GM18511 (cell line): ENCODE measurements at regions not wholly inside any gene's neighbourhood (a gene's known extent, or its start where the extent isn't known, plus 50 kb on each side); places are given as distances from the start of the nearest gene placed in this dataset.
"Not testable (repeated sequence)": the region's sequence is repeated elsewhere in the genome, so short reads cannot be mapped to it uniquely, and the experiment has no call there.

ENCODE experiments used
- ATAC-seq: cut with Tn5 transposase; IDR thresholded peaks from one replicate; pipeline ENCODE4 v1.9.1; 2021; ENCODE audit warnings: mild to moderate bottlenecking, moderate library complexity; ENCODE audit not compliant: unreplicated experiment

DNA sequence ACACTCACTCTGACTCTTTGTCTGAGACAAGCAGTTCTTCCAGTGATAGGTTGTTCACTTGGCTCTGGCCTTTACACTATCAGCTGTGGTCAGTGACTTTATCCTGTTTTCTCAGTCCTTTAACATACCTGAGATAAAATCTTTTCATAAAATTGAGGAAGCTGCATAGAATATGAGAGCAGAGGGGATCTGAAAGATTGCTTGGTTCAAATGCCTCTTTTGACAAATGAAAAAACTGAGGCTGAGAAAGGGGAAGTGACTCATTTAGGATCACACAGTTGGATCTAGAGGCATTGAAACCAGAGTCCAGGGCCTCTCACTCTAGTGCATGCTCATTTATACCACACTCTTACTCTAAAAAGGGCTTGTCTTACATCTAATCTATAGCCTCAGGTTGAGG lies 277.0 kb upstream of the TBX18 start:
- peak; percentile 86 for ATAC-seq

DNA sequence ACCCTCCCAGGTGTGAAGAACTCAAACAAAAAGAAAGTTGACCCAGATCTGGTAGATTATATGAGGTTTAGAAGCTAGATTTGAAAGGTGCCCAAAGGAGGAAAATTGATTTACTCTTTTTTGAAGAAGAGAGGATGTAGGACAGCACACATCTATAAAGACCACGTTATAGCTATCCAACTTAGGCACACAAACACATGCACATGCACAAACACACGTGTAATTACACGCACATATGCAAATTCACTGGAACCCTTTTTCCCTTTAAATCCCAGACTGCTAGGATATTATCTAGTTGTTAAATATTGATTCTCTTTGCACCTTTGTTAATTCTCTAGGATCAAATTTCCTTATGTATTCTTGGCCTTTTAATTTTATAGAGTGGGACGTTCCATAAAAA lies 272.8 kb upstream of the TBX18 start:
- ATAC-seq, result no peak

DNA sequence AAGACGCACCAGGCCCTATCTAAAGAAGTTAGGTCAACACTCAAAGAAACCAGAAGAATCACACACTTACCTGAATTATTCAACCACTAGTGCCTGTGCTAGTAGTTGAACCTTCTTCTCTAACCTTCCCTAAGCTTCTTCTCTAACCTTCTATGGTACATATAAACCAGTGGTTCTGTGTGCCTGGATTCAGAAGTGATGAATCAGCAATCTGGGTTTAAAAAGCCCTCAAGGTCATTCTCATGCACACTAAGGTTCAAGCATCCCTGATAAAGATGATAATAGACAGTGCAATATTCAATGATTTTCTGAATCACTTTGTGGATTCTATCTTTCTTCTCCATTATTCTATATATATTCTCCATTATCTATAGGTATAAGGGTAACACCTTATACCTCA lies 271.4 kb upstream of the TBX18 start:
- ATAC-seq, result no peak

DNA sequence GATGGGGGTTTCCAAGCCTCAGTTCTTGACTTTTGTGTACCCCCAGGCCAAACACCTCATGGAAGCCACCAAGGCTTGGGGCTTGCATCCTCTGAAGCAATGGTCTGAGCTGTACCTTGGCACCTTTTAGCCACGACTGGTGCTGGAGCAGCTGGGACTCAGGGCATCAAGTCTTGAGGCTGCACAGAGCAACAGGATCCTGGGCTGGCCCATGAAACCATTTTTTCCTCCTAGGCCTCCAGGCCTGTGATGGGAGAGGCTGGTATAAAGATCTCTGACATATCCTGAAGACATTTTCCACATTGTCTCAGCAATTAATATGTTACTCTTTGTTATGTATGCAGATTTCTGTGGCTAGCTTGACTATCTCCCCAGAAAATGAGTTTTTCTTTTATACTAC lies 269.1 kb upstream of the TBX18 start:
- ATAC-seq, result no peak

DNA sequence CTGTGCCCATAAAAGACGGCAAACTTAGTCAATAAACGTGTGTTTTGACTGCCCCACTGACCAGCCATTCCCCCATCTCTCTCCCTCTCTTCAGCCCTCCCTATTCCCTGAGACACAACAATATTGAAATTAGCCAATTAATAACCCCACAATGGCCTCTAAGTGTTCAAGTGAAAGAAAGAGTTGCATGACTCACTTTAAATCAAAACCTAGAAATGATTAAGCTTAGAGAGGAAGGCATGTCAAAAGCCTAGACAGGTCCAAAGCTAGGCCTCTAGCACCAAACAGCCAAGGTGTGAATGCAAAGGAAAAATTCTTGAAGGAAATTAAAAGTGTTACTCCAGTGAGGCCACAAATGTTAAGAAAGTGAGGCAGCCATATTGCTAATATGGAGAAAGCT lies 261.6 kb upstream of the TBX18 start:
- no peak for ATAC-seq

DNA sequence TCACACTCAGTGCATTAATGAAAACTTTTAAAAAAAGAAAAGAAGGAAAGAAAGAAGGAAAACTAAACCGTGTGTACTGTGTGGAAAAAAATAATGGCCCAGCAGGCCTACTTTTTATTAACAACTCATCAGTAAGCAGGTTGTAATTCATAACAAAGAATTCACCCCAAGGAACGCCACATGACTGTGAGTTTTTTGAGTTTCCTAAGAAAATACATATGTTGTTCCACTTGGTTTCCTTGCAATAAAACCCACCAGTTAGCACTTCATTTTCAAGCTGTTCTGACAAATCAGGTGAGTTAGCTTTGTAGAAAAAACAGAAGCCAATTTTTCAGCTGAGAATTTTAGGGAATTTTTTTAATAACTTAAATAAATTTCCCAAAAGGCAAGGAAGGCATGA lies 259.3 kb upstream of the TBX18 start:
- ATAC-seq, result no peak

GRCh38 chr6:85017352-85017751 lies 253.0 kb upstream of the TBX18 start:
- no peak for ATAC-seq

DNA sequence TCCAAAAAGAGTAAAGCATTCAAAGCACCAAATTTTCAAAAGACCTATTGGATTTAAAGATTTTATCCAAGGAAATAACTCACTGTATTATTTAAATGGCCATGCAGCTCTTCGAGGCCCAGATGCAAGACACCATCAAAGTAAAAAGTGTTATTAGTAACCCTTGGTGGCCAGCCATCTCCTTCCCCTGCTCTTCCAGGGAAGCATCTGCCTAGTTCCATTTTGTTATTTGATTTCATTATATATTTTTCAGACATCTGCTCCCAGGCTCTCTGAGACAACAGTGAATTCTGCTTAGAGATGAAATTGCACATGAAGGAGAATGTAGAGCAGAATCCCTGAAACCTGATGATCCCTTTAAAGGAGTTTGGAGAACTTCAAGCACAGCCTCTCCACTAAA lies 252.3 kb upstream of the TBX18 start:
- ATAC-seq, result no peak

GRCh38 chr6:85015396-85015990 lies 251.1 kb upstream of the TBX18 start:
- ATAC-seq, result peak; percentile 92

- ATAC-seq, result no peak
These were observed 246.5 kb upstream of the TBX18 start for GRCh38 chr6:85010865-85011264.

GRCh38 chr6:85008296-85009009 lies 244.1 kb upstream of the TBX18 start:
- no peak for ATAC-seq

- no peak for ATAC-seq
These were observed 242.0 kb upstream of the TBX18 start for GRCh38 chr6:85006362-85006761.

DNA sequence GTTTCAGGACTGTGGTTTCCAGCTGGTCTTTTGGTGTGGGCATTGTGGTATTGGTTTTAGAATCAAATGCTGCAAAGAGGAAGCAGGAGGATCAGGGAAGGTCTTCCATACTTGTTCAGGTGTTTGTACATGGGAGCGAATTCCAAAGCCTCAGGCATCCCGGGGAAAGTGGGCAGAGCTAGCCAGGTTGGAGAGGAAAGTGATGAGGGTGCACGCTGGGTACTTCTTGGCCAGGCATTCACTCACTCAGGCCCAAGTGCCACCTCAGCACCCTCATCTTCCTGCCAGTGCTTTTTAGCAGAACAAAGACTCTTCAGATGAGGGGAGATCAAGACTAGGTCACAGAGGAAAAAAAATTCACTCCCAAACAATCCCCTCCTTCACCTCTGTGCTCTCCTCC lies 241.1 kb upstream of the TBX18 start:
- ATAC-seq, result no peak

GRCh38 chr6:85004361-85004995 lies 240.1 kb upstream of the TBX18 start:
- ATAC-seq, result no peak

- ATAC-seq, result no peak
These were observed 238.4 kb upstream of the TBX18 start for GRCh38 chr6:85002847-85003246.

GRCh38 chr6:85000001-85000400 lies 235.6 kb upstream of the TBX18 start:
- ATAC-seq, result no peak

- ATAC-seq, result no peak
These were observed 233.8 kb upstream of the TBX18 start for GRCh38 chr6:84998223-84998622.

DNA sequence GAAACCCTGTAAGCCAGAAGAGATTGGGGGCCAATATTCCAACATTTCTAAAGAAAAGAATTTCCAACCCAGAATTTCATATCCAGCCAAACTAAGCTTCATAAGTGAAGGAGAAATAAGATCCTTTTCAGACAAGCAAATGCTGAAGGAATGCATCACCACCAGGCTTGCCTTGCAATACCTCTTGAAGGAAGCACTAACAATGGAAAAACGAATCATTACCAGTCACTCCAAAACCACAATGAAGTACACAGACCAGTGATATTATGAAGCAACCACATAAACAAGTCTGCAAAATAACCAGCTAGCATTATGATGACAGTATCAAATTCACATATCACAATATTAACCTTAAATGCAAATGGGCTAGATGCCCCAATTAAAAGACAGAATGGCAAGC lies 224.4 kb upstream of the TBX18 start:
- ATAC-seq, result not testable (repeated sequence)

- not testable (repeated sequence) for ATAC-seq
These were observed 221.1 kb upstream of the TBX18 start for GRCh38 chr6:84985490-84985889.

DNA sequence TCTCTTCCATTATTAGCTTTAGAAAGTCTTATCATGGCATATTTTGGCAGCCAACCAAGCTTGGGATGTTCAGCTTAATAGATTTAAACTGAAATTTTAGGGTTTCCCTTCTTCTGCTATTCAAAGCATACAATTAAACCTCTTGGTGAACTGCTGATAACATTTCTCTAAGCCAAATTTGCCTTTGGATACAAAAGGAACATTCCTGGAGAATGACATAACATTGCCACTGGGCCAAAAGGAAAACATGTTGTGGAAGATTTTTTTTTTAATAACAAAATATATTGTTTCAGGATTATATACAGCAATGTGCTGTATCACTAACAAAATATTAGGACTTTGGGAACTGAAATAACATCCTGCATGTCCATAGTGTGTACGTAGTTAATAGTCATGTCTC lies 215.1 kb upstream of the TBX18 start:
- no peak for ATAC-seq

DNA sequence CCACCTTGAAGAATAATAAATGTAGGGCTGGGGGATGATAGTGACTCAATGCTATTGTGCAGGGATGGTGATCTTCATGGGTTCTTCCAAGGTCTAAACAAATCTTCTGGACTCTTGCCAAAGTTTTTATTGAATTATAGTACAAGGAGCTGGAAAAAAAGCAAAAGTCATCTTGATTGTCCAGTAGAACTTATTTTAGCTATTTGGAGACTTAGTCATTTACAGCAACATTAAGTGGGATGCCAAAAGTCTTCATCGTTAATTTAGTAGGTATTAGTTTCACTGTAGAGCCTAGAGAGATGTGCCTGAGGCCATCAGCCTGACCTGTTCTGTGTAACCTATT lies 212.9 kb upstream of the TBX18 start:
- no peak for ATAC-seq

DNA sequence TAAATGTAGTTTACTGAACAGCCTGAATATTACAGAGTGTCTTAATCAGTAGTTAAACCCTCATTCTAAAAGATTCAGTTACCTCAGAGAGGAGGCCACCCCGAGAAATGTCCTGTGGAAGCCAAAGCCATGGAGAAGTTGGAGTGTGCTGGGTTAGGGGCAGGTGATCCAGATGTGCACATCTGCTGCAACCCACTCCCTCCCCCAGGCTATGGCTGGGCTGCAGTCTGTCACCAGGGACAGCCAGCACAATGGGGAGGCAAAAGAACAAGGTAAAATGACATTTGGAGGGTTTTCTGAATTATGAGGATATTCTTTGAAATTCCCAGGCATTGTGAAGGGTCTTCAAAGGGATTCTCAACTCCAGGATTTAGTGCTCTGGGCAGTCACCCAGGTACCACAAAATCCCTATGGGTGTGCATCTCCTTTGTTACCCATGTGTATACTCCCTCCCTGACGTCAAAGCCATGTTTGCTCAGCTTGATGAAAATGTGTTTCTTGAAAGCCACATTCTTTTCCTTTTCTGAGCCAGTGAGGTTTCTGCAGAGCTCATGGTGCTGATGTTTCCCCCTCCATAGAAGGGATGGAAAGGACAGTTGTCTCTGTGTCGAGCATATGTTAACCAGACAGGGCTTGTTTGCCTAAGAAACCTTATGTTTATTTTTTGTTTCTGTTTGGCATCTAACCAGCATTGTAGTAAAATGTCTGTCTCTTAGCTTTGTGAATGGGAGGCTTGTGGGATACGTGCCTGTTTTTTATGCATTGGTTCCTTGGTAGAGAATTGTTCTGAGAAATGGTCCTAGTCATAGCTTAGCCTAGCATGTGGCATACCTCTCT lies 212.3 kb upstream of the TBX18 start:
- no peak for ATAC-seq
